Stimulated activated CD4-positive, alpha-beta T cell treated with anti-CD3 and anti-CD28 coated beads, Interleukin-4, amount 100 ng/mL, for 4 hours (primary cell): ENCODE measurements at regions not wholly inside any gene's neighbourhood (a gene's known extent, or its start where the extent isn't known, plus 50 kb on each side); places are given as distances from the start of the nearest gene placed in this dataset.
"Not testable (repeated sequence)": the region's sequence is repeated elsewhere in the genome, so short reads cannot be mapped to it uniquely, and the experiment has no call there.

Source experiments
- DNase-seq, 2 experiments: peaks; one replicate each; pipeline ENCODE4 v3.0.0-alpha.2; 2020

- no peak for DNase-seq
Measured at GRCh38 chr20:40894237-40894630, 134.4 kb upstream of the TOP1 start.

GRCh38 chr20:40895182-40895581 is 133.4 kb upstream of the TOP1 start:
- no peak for DNase-seq

GRCh38 chr20:40896814-40897700 is 131.6 kb upstream of the TOP1 start:
- no peak for DNase-seq

GRCh38 chr20:40899344-40899743 is 129.3 kb upstream of the TOP1 start:
- no peak for DNase-seq

- DNase-seq: no peak
Measured at GRCh38 chr20:40900666-40901215, 127.9 kb upstream of the TOP1 start.

GRCh38 chr20:40902661-40903060 is 126.0 kb upstream of the TOP1 start:
- DNase-seq: no peak

GRCh38 chr20:40908309-40908708 is 120.3 kb upstream of the TOP1 start:
- DNase-seq: no peak

GRCh38 chr20:40909489-40909888 is 119.1 kb upstream of the TOP1 start:
- not testable (repeated sequence) for DNase-seq

GRCh38 chr20:40910436-40910835 is 118.2 kb upstream of the TOP1 start:
- DNase-seq: not testable (repeated sequence)

- DNase-seq: not testable (repeated sequence)
Measured at GRCh38 chr20:40911152-40911551, 117.5 kb upstream of the TOP1 start.

GRCh38 chr20:40913224-40914185 is 115.1 kb upstream of the TOP1 start:
- no peak for DNase-seq

GRCh38 chr20:40915756-40916155 is 112.9 kb upstream of the TOP1 start:
- no peak for DNase-seq

- DNase-seq: no peak
Measured at GRCh38 chr20:40916276-40916675, 112.3 kb upstream of the TOP1 start.

- no peak for DNase-seq
Measured at GRCh38 chr20:40920291-40920690, 108.3 kb upstream of the TOP1 start.

GRCh38 chr20:40922865-40923264 is 105.8 kb upstream of the TOP1 start:
- DNase-seq: no peak

- no peak for DNase-seq
Measured at GRCh38 chr20:40925829-40926510, 102.7 kb upstream of the TOP1 start.

GRCh38 chr20:40926928-40927327 is 101.7 kb upstream of the TOP1 start:
- DNase-seq: no peak

- no peak for DNase-seq
Measured at GRCh38 chr20:40930561-40930960, 98.1 kb upstream of the TOP1 start.

GRCh38 chr20:40931410-40932044 is 97.1 kb upstream of the TOP1 start:
- no peak for DNase-seq

GRCh38 chr20:40932436-40932835 is 96.2 kb upstream of the TOP1 start:
- no peak for DNase-seq

- DNase-seq: no peak
Measured at GRCh38 chr20:40933758-40934157, 94.9 kb upstream of the TOP1 start.

GRCh38 chr20:40938020-40938419 is 90.6 kb upstream of the TOP1 start:
- DNase-seq: no peak
